Middle frontal gyrus (tissue), 1 donor: ENCODE measurements at regions not wholly inside any gene's neighbourhood (a gene's known extent, or its start where the extent isn't known, plus 50 kb on each side); places are given as distances from the start of the nearest gene placed in this dataset.
"Not testable (repeated sequence)": the region's sequence is repeated elsewhere in the genome, so short reads cannot be mapped to it uniquely, and the experiment has no call there.

Experiments used
- DNase-seq: peaks from one replicate; pipeline ENCODE4 v3.0.0-alpha.2; 2015; ENCODE audit warnings: low spot score; ENCODE audit errors: extremely low spot score

DNA sequence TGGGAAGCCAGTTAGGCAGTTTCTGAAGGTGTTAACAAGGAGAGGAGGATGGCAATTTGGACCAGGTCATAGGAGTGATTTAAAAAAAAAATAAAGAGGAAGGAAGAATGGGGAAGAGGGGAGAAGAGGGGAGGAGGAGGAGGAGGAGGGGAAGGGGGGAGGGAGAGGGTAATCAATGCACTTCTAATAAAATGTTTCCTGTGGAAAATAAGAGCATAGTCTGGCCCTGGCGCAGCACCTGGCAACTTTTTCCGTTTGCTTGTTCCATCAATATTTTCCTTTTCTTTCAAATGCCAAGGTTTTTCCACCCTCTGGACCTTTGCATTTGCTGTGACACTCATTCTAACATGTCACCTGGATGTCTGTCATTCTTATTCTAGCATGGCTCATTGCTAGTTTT is 308.2 kb downstream of the PPP1R3A start:
- no peak for DNase-seq

DNA sequence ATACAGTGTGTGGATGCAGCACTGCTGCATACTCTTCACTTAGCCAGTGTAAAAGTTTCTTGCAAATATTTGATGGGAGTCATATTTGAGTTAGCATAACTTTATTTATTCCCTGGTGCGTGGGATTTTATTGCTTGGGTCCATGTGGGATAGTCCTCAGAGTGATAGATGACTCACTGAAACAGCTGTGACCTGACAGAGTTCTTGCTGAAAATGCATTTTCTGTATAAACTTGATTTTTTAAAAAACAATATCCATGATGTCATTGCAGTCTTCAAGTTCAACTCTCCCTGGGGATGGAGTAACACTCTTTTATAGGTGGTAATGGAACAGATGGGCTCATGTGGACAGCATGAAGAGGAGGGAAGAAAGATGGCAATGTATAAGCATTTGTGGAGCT is 310.0 kb downstream of the PPP1R3A start:
- DNase-seq, result no peak

DNA sequence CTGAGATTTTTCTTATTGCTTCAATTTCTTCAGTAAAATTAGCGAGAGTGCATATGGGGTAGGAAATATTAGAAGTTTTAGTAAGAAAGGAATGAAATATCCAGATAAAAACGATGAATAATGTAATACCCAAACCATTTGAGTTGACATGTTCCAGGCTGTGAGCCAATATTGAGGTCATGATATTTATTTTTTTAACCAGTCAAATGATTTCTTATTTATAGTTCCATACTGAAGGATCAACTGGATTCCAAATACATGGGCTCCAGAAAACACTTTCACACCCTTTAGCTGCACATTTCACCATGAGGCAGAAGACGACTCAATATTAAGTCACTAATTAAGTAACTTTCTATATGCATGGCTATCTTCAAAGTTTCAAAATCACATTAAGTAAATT is 312.5 kb downstream of the PPP1R3A start:
- DNase-seq, result no peak

DNA sequence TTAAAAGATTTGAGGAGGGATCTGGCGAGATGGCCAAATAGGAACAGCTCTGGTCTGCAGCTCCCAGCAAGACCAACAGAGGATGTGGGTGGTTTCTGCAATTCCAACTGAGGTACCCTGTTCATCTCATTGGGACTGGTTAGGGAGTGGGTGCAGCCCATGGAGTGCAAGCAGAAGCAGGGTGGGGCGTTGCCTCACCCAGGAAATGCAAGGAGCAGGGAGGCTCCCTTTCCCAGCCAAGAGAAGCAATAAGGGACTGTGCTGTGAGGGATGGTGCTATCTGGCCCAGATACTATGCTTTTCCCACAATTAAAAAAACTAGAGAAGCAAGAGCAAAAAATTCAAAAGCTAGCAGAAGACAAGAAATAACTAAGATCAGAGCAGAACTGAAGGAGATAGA is 318.4 kb downstream of the PPP1R3A start:
- DNase-seq, result not testable (repeated sequence)

DNA sequence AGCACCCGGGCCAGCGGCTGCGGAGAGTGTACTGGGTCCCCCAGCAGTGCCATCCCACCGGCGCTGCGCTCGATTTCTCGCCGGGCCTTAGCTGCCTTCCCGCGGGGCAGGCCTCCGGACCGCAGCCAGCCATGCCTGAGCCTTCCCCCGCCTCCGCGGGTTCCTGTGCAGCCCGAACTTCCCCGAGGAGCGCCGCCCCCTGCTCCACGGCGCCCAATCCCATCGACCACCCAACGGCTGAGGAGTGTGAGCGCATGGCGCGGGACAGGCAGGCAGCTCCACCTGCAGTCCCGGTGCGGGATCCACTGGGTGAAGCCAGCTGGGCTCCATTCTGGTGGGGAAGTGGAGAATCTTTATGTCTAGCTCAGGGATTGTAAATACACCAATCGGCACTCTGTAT is 325.4 kb downstream of the PPP1R3A start:
- not testable (repeated sequence) for DNase-seq

DNA sequence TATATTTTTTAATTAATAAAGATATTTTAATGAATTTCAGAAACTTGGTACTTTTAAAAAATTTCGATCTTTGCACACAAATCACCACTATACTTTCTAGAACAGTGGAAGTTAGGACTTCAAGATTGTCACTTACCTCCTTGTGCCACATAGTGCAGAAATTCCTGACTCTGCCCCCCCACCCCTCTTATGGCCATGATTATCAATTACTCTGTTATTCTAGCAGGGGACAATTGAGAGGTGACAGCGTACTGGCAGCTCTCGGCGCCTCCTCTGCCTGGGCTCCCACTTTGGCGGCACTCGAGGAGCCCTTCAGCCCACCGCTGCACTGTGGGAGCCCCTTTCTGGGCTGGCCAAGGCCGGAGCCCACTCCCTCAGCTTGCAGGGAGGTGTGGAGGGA is 325.9 kb downstream of the PPP1R3A start:
- not testable (repeated sequence) for DNase-seq

DNA sequence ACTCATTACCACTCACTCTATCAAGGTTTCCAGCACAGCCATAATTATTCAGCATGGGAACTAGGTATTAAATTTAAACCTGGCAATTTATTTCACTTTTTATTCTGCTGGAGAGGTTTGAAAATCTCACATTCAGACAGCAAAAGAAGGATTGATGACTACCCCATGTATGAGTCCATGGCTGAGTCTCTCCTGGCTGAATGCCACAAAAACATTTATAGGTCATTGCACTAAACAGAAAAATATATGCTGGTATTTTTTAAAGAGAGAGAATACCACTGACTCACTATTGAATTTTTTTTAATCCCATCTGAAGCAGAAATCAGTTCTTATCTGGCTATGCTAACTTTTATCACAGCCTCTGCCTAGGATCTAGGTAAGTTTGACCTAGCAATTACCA is 336.3 kb downstream of the PPP1R3A start:
- DNase-seq, result no peak

DNA sequence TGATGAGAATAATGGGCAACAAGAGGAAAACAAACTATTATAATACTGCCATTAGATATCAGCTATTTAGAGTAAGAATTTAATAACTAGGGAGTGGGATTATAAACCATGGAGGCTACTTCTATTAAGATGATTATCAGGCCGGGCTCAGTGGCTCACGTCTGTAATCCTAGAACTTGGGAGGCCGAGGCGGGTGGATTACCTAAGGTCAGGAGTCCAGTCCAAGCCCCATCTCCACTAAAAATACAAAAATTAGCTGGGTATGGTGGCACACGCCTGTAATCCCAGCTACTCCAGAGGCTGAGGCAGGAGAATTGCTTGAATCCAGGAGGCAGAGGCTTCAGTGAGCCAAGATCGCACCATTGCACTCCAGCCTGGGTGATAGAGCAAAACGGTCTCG is 355.6 kb downstream of the PPP1R3A start:
- not testable (repeated sequence) for DNase-seq

DNA sequence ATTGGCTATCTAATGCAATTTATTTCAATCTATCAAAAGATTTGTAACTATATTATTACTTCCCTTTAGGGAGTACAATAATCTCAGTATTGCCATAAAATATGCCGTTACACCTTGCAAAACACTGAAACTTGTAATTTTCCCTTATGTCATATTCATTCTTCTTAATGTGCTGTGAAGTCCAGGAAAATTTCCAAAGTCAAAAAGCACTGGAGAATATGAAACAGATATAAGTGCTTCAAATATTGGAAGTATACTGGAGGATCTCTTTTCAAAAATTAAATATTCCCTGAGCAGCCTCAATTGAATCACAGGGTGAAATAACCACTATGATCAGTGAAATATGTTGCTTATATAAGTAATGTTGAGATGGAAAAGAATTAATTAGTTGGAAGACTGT is 356.0 kb downstream of the PPP1R3A start:
- DNase-seq, result no peak

DNA sequence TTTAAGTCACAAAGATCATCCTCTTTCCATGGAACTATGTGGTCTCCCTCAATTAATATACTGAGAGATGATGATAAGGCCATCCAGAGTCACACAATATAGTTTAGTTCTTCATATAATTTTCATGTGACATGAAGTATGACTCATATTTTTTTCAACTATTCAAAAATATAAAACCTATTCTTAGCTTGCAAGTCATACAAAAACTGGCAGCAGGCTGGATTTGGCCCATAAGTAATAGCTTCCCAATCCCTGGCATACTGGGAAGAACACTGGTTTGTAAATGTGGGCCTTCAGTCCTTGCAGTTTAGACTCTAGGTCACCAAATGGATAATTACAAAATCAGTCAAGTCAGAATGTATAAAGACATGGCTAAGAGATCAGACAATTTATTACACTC is 356.6 kb downstream of the PPP1R3A start:
- no peak for DNase-seq

DNA sequence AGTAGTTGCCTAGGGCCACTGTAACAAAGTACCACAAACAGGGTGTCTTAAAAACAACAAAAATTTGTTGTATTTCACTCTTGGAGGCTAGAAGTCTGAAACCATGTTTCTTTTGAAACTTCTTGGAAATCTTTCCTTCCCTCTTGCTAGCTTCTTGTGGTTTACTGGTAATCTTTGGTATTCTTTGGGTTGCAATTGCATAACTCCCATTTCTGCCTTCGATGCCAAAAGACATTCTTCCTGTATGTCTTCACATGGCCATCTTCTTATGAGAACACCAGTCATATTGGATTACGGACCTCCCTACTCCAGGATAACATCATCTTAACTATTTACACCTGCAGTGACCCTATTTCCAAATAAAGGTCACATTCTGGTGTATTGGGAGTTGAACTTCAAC is 357.4 kb downstream of the PPP1R3A start:
- DNase-seq, result no peak

DNA sequence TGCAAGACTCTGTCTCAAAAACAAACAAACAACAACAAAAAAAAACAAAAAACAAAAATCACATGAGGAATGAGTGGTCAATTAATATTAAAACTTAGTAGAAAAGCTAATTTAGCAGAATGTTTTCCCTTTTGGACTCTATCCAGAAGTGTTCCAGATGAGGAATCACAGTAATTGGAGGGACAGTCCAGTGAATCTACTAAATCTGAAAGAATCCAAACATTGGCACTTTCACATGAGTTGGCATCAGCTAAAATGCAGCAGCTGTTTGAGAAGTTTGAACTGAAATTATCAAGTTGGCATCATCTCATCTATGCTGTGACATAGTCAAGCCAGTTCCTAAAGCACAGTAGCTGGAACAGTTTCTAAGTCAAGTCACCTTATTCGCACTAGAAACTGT is 367.8 kb downstream of the PPP1R3A start:
- no peak for DNase-seq

DNA sequence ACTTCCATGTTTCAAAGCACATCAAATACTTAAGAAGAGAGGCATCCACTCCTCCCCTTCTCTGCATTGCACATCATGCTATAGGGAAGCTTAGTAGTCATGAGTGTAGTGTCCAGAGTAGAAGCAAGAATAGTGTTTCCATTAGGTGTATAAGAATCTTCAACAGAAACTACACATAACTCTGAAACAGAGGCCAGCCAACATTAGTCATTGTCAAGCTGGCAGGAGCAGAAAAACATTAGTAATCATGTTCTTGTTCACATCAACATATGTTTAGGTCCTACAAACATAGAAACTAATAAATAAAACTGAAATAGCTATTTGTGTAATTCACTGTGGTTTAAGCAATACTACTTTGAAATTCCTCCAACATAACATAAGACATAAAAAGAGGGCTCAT is 370.2 kb downstream of the PPP1R3A start:
- no peak for DNase-seq

DNA sequence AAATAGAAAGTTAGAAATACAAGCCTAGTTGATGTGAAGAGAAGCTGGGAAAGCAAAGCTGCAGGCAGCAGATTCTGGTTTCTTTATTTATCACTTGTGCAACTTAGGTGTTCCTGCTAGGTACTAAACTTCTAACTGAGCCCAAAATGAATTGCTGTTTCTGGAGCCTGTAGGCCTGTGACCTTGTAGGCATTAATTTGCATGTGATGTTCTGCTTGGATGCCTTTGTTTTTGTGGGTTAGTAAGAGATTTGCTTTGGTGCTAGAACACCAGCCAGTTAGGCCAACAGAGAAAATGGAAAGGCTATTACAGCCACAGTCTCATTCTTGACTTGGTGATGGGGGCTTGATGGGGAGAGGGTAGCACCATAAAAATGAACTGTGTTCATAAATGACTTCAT is 370.7 kb downstream of the PPP1R3A start:
- DNase-seq, result no peak

DNA sequence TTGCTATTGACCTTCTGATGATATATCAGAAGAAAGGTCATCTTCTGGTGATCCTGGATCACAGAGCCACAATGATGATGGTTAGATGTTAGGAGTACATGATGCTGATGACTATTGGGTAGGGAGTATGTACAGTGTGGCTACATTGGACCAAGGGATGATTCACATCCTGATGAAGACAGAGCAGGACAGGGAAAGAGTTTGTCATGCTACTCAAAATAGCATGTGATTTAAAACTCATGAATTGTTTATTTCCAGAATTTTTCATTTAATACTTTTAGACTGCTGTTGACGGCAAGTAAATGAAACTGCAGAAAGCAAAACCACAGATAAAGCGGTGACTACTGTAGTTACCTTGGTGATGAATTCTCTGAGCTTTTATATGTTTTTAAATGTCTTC is 397.3 kb downstream of the PPP1R3A start:
- DNase-seq, result no peak

DNA sequence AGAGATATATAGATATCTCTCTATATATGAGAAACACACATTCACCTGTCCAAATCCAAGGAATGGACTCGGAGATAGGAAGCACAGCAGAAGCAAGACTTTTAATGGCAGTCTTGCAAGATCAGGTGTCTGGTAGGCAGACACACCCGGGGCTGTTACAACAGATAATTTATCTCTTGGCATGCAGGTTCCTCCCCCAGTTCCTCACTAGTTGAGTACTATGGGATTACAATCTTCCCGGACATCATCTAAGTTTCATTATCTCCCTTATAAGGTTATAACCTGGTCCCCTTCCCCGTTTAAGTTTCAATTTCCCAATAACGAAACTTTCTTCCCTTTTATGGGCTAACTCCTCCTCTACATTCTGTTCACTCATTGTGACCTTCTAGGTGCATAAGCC is 399.3 kb downstream of the PPP1R3A start:
- DNase-seq, result no peak

DNA sequence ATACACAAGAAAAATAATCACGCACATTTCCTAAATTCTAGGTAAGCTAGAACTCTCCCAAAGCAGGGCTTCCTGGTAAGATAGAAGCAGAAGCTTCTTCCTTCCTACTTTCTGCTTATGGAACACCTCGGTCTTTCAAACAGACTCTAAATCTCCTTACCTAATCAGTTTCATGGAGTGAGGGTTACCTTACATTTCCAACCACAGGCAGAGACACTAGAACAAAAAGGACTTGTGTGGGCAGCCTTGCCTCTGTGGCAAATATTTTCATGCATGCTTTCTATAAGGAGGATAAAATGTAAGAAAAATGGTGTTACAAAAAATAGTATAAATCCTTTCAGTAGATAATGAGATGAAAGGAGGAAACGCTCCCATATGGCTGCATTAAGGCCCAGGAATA is 386.3 kb upstream of the SMIM30 start:
- DNase-seq, result no peak

DNA sequence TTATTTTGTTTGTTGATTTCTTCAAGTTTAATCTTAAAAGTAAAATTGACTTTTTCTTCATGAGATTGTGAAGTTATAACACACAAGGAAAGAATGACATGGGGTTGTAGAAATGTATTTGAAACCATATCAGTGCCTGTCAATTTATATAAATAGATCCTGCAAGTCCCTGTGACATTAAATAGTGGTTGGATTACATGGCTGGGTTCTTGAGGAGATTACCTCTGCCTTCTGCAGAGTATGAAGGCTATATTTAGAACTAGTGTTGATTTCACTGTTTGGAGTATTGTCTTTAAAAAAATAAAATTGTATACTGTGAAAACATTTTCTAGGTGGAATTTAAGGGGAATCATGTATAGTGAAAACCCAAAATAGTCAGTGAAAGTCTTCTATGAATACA is 385.8 kb upstream of the SMIM30 start:
- DNase-seq, result no peak

DNA sequence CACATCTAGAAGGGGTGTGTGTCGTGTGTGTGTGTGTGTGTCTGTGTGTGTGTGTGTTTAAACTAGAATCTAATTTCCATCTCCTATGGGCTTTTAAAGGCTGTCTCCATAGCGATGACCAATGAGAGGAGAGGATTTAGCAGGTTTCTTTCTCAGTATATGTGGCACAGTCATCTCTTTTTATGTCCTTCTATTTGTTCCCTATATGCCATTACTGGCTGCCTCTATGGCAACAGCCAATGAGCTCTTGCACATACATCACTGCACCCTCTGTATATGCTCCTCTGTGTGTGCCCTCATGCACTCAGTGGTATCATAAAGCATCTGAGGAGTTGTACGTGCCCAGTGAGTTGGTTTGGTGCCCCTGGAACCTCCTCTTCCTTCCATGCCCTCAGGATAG is 378.2 kb upstream of the SMIM30 start:
- DNase-seq, result not testable (repeated sequence)

DNA sequence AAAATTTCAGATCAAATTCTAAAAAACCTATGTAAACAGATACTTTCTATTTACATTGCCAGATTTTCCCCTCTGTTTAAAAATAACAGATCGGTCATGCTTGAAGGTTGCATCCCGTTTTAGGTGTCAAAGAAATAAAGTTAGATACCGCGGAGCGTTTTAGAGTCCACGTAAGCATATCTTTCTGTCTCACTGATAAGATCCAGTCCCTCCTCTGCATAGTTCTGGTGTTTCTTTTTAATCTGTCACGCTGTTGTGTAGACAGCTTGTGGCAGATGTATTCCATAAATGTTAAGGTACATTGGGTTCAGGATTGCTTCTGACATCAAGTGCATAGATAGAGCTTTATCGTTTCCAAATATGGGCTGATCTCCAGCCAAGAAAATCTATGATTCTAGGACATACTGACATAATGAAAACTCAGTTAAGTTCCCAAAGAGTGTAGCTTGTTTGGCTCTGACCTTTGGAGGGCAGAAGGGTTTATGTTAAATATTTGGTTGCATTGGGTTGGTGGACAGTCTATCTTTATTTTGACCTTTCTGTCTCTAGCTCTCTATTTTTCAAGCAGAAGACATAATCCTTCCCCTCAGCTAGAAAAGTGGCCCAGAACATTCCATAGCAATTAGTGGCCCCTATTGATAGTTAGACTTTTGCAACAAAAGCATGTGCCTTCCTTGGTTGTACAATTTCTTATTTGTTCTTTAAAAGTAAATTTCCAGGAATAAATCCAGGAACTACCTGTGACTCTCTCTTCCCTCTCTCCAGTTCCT is 376.6 kb upstream of the SMIM30 start:
- not testable (repeated sequence) for DNase-seq

DNA sequence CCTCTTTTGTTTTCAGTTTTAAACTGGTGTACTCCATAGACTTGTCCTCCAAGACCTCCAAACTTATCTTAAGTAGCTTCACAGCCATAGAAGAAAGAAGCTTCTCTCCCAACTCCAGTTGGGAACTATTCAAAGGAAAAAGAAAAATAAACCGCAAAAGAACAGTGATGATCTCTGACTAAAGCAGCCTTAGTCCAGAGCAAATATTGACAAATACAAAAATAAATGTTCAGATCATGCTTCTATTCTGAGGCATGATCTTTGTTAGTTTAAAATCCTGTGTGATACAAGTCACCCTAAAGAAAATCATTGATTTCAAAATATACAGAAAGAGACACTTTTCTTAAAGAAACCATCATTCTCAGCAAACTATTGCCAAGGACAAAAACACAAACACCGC is 373.0 kb upstream of the SMIM30 start:
- DNase-seq, result no peak

DNA sequence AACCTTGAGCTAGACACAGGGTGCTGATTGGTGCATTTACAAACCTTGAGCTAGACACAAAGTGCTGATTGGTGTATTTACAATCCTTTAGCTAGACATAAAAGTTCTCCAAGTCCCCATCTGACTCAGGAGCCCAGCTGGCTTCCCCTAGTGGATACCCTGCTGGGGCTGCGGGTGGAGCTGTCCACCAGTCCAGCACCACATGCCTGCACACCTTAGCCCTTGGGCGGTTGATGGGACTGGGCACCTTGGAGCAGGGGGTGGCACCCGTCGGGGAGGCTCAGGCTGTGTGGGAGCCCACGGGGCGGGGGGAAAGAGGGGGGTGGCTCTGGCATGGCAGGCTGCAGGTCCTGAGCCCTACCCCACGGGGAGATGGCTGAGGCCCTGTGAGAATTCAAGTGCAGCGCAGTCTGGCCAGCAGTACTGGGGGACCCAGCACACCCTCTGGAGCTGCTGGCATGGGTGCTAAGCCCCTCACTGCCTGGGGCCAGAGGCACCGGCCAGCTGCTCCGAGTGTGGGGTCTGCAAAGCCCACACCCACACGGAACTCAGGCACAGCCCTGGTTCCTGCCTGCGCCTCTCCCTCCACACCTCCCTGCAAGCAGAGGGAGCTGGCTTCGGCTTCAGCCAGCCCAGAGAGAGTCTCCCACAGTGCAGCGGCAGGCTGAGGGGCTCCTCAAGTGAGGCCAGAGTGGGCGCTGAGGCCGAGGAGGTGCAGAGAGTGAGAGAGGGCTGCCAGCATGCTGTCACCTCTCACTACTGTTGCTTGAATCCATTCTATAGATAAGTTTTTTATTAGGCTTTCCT is 369.8 kb upstream of the SMIM30 start:
- DNase-seq, result no peak

DNA sequence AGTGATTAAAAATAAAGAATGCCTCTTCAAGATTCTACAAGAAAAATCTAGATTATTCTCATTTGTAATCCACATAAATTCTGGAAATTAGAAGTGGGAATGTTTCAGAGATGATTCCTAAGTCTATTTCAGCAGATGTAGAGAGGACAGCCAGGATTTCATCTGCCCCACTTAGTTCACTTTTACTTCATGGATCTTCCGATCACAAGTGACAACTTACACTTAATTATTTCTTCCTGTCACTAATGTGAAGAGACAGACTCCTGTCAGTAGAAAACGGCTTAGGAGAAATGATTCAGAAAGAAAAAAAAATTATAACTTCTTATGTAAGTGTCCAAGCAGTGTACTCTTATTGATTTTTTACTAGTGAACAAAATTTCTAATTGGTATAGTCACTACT is 368.2 kb upstream of the SMIM30 start:
- DNase-seq, result no peak
